Naive thymus-derived CD4-positive, alpha-beta T cell (primary cell): ENCODE measurements at regions not wholly inside any gene's neighbourhood (a gene's known extent, or its start where the extent isn't known, plus 50 kb on each side); places are given as distances from the start of the nearest gene placed in this dataset.

Experiments
- ATAC-seq: fragments of 150-1000 bp; cut with Tn5 transposase; 2 replicates; pipeline ENCODE4 v1.10.0; 2021; ENCODE audit warnings: mild to moderate bottlenecking, moderate library complexity
- CTCF ChIA-PET: fragments of 350-600 bp; sonication (Branson Sonifier 250); formaldehyde crosslinking; loops from one replicate; lab custom pipeline; 2021; ENCODE audit warnings: antibody characterized with exemption; lab: Charles Lee
- POLR2A ChIA-PET: fragments of 350-600 bp; sonication (Branson Sonifier 250); formaldehyde crosslinking; loops from one replicate; lab custom pipeline; 2021; ENCODE audit warnings: antibody characterized with exemption, inconsistent platforms; lab: Charles Lee
- DNase-seq, 9 donors: peaks; one replicate each; pipeline versions ENCODE4 v3.0.0 to v3.0.0-alpha.2; 2020 to 2022; ENCODE audit warnings: mixed read lengths in 1 of 9
- H3K27ac ChIP-seq: one replicate; pipeline ENCODE4 v1.7.0; 2013; ENCODE audit warnings: mild to moderate bottlenecking, low read depth, low read length, moderate library complexity
- H3K27me3 ChIP-seq, 2 donors: one replicate each; pipeline ENCODE4 v1.7.0; 2013; ENCODE audit warnings: low read length in 2 of 2, mild to moderate bottlenecking in 2 of 2, moderate library complexity in 2 of 2; ENCODE audit not compliant: control insufficient read depth in 2 of 2, insufficient read depth in 2 of 2
- H3K36me3 ChIP-seq, 3 experiments: 1 replicate in 2 of 3; 2 replicates in 1 of 3; pipeline ENCODE4 v1.7.0; 2013; ENCODE audit warnings: low read length in 3 of 3, mild to moderate bottlenecking in 3 of 3, moderate library complexity in 1 of 3; ENCODE audit not compliant: insufficient read depth in 3 of 3, control insufficient read depth in 2 of 3
- H3K4me1 ChIP-seq, 2 donors: one replicate each; pipeline ENCODE4 v1.7.0; 2013; ENCODE audit warnings: low read length in 2 of 2, mild to moderate bottlenecking in 2 of 2, moderate library complexity in 1 of 2; ENCODE audit not compliant: control insufficient read depth in 2 of 2, insufficient read depth in 2 of 2
- H3K4me3 ChIP-seq: 2 replicates; pipeline ENCODE4 v1.7.0; 2013; ENCODE audit warnings: mild to moderate bottlenecking, low read length
- H3K9me3 ChIP-seq, 3 experiments: 1 replicate in 2 of 3; 2 replicates in 1 of 3; pipeline ENCODE4 v1.7.0; 2013; ENCODE audit warnings: low read length in 3 of 3; ENCODE audit not compliant: control insufficient read depth in 2 of 3
- H3K27ac Mint-ChIP-seq, 9 donors: one replicate each; pipeline ENCODE4 v1.8.0; 2020 to 2022; ENCODE audit warnings: mixed read lengths in 9 of 9, mild to moderate bottlenecking in 8 of 9, moderate library complexity in 5 of 9, inconsistent platforms in 2 of 9
- H3K27me3 Mint-ChIP-seq, 5 donors: one replicate each; pipeline ENCODE4 v1.8.0; 2021 to 2022; ENCODE audit warnings: mixed read lengths in 5 of 5, mild to moderate bottlenecking in 1 of 5
- H3K36me3 Mint-ChIP-seq, 5 donors: one replicate each; pipeline ENCODE4 v1.8.0; 2020 to 2022; ENCODE audit warnings: mixed read lengths in 5 of 5, mild to moderate bottlenecking in 3 of 5, inconsistent platforms in 1 of 5
- H3K4me1 Mint-ChIP-seq, 7 donors: one replicate each; pipeline ENCODE4 v1.8.0; 2020 to 2022; ENCODE audit warnings: mixed read lengths in 7 of 7, mild to moderate bottlenecking in 3 of 7, inconsistent platforms in 1 of 7
- H3K4me3 Mint-ChIP-seq, 10 donors: one replicate each; pipeline ENCODE4 v1.8.0; 2020 to 2022; ENCODE audit warnings: mild to moderate bottlenecking in 10 of 10, mixed read lengths in 10 of 10, moderate library complexity in 6 of 10, inconsistent platforms in 2 of 10
- H3K9me3 Mint-ChIP-seq, 11 donors: one replicate each; pipeline ENCODE4 v1.8.0; 2020 to 2022; ENCODE audit warnings: mixed read lengths in 11 of 11, mild to moderate bottlenecking in 4 of 11, inconsistent platforms in 1 of 11, moderate library complexity in 1 of 11
- intact Hi-C, 2 donors: fragments of 100-400 bp; cut with micrococcal nuclease; formaldehyde crosslinking; loops; one replicate each; pipeline ENCODE4 v1.15.1; 2023

DNA sequence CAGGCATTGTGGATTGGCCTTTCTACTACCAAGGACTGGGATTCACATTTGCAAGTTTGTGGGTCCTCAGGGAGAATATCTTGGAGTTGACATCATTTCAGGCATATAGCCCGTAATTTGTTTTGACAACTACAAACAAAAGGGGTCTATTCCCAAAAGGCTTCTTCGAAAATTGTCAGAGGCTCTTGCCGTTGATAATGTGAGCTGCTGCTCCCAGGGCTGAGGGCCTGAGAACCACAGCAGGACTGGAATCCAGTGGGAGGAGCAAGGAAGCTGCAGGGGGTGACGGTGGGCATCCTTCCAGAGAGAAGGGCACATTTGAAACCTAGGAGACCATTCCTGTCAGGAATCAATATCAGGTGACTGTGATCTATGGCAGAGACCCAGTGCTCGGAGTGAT is 761.6 kb upstream of the RBFOX1 start:
- Mint-ChIP-seq H3K27me3 (peaks cover 0 to 6% (median 0%) of the 10 kb centered on the region in 5 donors), H3K36me3 (no peaks in the 10 kb centered on the region), H3K27ac (no peak overlapping the region), H3K4me1 (no peaks in the 10 kb centered on the region), H3K4me3 (no peak overlapping the region), H3K9me3 (peaks cover 0 to 5% (median 3%) of the 10 kb centered on the region in 11 donors)
- no peaks in the 10 kb centered on the region for H3K9me3 ChIP-seq
- ChIA-PET POLR2A (no interaction called here), CTCF (no interaction called here)
- DNase-seq (no peak), ATAC-seq (no peak)
- no peaks in the 10 kb centered on the region for H3K27me3 ChIP-seq
- intact Hi-C loops, result no loop called here
- no peak overlapping the region for H3K27ac ChIP-seq
- H3K36me3 ChIP-seq, result no peaks in the 10 kb centered on the region
- no peak overlapping the region for H3K4me3 ChIP-seq
- no peaks in the 10 kb centered on the region for H3K4me1 ChIP-seq

DNA sequence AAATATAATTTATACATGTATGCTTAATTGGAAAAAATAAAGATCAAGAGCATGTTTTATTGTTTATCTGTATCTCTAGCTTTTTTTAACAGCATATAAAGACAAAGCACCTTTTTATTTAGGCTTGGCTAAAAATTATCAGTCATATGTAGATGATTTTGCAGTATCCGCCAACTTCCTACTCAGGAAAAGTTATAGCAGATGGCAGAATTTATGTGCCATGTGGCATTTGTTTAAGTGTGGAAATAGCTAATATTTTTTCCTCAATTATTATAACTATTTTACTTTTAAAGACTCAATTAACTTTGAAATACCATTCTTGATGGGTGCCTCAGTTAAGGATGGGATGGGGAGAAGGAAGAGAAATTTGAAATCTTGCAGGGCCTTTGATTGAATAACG is 762.1 kb upstream of the RBFOX1 start:
- no peaks in the 10 kb centered on the region for H3K27me3 ChIP-seq
- no peak overlapping the region for H3K4me3 ChIP-seq
- no peaks in the 10 kb centered on the region for H3K36me3 ChIP-seq
- no peak overlapping the region for H3K27ac ChIP-seq
- H3K4me1 ChIP-seq, result no peaks in the 10 kb centered on the region
- POLR2A ChIA-PET, result no interaction called here
- H3K27me3 Mint-ChIP-seq, result peaks cover 0 to 6% (median 0%) of the 10 kb centered on the region in 5 donors
- DNase-seq, result no peak
- intact Hi-C loops, result no loop called here
- H3K4me3 Mint-ChIP-seq, result no peak overlapping the region
- no peaks in the 10 kb centered on the region for H3K36me3 Mint-ChIP-seq
- CTCF ChIA-PET, result no interaction called here
- no peak for ATAC-seq
- H3K9me3 ChIP-seq, result no peaks in the 10 kb centered on the region
- peaks cover 0 to 5% (median 3%) of the 10 kb centered on the region in 11 donors for H3K9me3 Mint-ChIP-seq
- H3K27ac Mint-ChIP-seq, result no peak overlapping the region
- no peaks in the 10 kb centered on the region for H3K4me1 Mint-ChIP-seq

DNA sequence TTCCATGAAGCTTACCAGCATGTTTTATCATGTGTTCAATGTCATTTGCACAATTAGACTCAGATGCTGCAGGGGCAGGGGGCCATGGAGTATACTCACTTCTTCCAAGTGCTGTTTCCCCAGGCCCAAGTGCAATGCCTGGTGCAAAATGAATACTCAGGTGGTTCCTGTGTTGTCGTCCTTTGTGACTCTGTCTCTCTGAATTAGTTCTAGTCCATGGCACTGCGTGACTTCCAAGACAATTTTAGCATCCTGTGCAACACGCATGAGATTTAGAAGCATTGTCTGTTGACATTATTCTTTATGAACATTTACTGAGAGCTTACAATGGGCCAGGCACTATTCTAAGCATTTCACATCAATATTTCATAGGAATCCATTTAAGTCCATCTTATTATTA is 769.7 kb upstream of the RBFOX1 start:
- Mint-ChIP-seq H3K4me3 (no peak overlapping the region), H3K4me1 (peaks cover 0 to 2% (median 0%) of the 10 kb centered on the region in 7 donors), H3K27ac (no peak overlapping the region), H3K36me3 (no peaks in the 10 kb centered on the region), H3K9me3 (peaks cover 0 to 23% (median 2%) of the 10 kb centered on the region in 11 donors), H3K27me3 (no peaks in the 10 kb centered on the region)
- Histone ChIP-seq H3K27ac (no peak overlapping the region), H3K27me3 (no peaks in the 10 kb centered on the region), H3K9me3 (no peaks in the 10 kb centered on the region), H3K36me3 (no peaks in the 10 kb centered on the region), H3K4me3 (no peak overlapping the region), H3K4me1 (no peaks in the 10 kb centered on the region)
- ATAC-seq (no peak), DNase-seq (no peak)
- ChIA-PET POLR2A (no interaction called here), CTCF (no interaction called here)
- intact Hi-C loops, result no loop called here

DNA sequence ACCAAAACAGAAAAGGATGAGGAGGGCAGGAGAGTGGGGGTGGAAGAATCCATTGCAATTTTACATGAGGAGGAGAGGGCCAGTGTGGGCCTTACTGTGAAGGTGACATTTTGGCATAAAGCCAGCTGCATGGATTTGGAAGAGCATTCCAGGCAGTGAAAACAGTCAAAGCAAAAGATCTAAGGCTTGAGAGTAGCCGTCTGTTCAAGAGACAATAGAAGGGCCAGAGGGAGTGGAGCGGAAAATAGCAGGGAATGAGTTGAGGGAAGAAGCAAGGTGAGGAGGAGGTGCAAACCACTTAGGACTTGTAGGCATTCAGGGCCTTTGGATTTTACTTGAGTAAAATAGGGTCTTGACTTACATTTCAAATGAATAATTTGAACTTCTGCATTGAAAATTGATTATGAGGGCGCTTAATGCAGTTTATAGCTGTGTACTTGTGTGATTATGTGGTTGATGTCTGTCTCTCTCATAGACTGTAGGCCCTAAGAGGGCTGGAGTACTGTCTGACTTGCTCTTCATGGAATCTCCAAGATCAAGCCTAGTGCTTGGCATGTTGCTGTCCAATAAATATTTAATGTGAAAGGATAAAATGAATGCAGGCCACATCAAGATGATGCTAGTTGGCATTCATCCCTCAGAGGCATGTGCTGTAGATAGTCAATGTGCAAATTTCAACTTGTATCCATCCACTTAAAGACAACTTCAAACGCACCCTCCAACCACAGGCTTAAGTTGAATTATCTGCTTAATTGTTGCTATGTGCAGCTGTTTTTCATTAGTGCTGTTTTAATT is 772.1 kb upstream of the RBFOX1 start:
- no peak for DNase-seq
- H3K36me3 ChIP-seq, result no peaks in the 10 kb centered on the region

DNA sequence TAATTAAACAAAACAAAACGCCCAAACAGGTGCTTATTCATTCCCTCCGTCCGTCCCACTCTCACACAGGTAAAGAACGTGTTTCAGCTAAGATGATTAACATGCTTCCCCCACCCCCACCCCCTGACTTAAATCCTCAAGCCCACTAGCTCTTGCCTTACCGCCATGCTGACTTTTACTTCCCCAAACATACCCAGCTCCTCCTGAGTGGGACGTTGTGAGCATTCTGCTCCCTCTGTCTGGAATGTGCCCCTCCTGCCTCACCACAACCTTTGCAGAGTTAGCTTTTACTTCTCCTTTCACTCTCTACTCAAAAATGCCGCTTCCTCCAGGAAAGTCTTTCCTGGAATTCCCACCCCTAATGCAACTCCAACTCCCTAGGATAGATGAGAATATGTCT is 774.0 kb upstream of the RBFOX1 start:
- Mint-ChIP-seq H3K36me3 (no peaks in the 10 kb centered on the region), H3K9me3 (peaks cover 0 to 20% (median 3%) of the 10 kb centered on the region in 11 donors), H3K4me1 (peaks cover 0 to 2% (median 0%) of the 10 kb centered on the region in 7 donors), H3K27ac (no peak overlapping the region), H3K27me3 (no peaks in the 10 kb centered on the region), H3K4me3 (no peak overlapping the region)
- H3K4me1 ChIP-seq, result no peaks in the 10 kb centered on the region
- ChIA-PET CTCF (no interaction called here), POLR2A (no interaction called here)
- no peaks in the 10 kb centered on the region for H3K9me3 ChIP-seq
- H3K4me3 ChIP-seq, result no peak overlapping the region
- DNase-seq, result no peak
- ATAC-seq, result no peak
- intact Hi-C loops, result no loop called here
- no peak overlapping the region for H3K27ac ChIP-seq
- H3K36me3 ChIP-seq, result no peaks in the 10 kb centered on the region
- H3K27me3 ChIP-seq, result no peaks in the 10 kb centered on the region

More for the DNA sequence above, 772.1 kb upstream of the RBFOX1 start:
- Mint-ChIP-seq H3K27ac (no peak overlapping the region), H3K36me3 (no peaks in the 10 kb centered on the region), H3K4me1 (peaks cover 0 to 2% (median 0%) of the 10 kb centered on the region in 7 donors), H3K4me3 (no peak overlapping the region), H3K9me3 (peaks cover 0 to 23% (median 4%) of the 10 kb centered on the region in 11 donors), H3K27me3 (no peaks in the 10 kb centered on the region)
- intact Hi-C loops, result no loop called here
- Histone ChIP-seq H3K9me3 (no peaks in the 10 kb centered on the region), H3K4me1 (no peaks in the 10 kb centered on the region), H3K27ac (no peak overlapping the region), H3K27me3 (no peaks in the 10 kb centered on the region), H3K4me3 (no peak overlapping the region)
- ChIA-PET POLR2A (no interaction called here), CTCF (no interaction called here)
- ATAC-seq, result no peak

DNA sequence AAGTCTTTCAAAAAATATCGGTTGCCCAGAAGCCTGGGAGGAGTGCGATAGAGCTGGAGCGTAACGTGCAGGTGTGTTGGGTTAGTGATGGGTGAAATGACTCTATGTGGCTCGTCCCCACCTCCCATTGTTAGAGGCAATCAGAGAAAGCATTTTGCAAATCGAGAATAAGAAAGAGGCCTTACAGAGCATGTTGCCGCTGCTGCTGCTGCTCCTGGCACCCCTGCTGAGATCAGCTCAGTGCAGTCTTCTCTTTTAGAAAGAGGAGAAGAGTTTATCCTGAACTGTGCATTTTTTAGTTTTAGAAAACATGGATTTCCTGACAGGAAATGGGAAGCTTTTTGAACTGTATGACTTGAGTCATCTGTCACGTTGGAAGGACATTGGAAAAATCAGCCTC is 774.5 kb upstream of the RBFOX1 start:
- intact Hi-C loops, result no loop called here
- Mint-ChIP-seq H3K4me3 (no peak overlapping the region), H3K27me3 (no peaks in the 10 kb centered on the region), H3K4me1 (peaks cover 0 to 2% (median 0%) of the 10 kb centered on the region in 7 donors), H3K9me3 (peaks cover 0 to 20% (median 3%) of the 10 kb centered on the region in 11 donors), H3K27ac (no peak overlapping the region), H3K36me3 (no peaks in the 10 kb centered on the region)
- POLR2A ChIA-PET, result no interaction called here
- Histone ChIP-seq H3K4me3 (no peak overlapping the region), H3K9me3 (no peaks in the 10 kb centered on the region), H3K36me3 (no peaks in the 10 kb centered on the region), H3K4me1 (no peaks in the 10 kb centered on the region), H3K27ac (no peak overlapping the region), H3K27me3 (no peaks in the 10 kb centered on the region)
- CTCF ChIA-PET, result no interaction called here
- no peak for DNase-seq
- ATAC-seq, result no peak
